Endothelial cell of umbilical vein (primary cell): ENCODE measurements at regions not wholly inside any gene's neighbourhood (a gene's known extent, or its start where the extent isn't known, plus 50 kb on each side); places are given as distances from the start of the nearest gene placed in this dataset.

Source experiments
- EZH2 ChIP-seq: IDR thresholded peaks from 2 replicates; pipeline ENCODE4 v1.6.1; 2012; ENCODE audit warnings: borderline replicate concordance, low read depth, mild to moderate bottlenecking, moderate library complexity, low read length, inconsistent platforms; ENCODE audit not compliant: severe bottlenecking
- FOS ChIP-seq: IDR thresholded peaks from 2 replicates; pipeline ENCODE4 v1.6.1; 2011; ENCODE audit warnings: mild to moderate bottlenecking, low read length, moderate library complexity, borderline replicate concordance; ENCODE audit not compliant: insufficient read depth
- MYC ChIP-seq: IDR thresholded peaks from one replicate; pipeline ENCODE4 v1.6.1; 2011; ENCODE audit warnings: mild to moderate bottlenecking, low read depth, low read length
- POLR2A ChIP-seq: IDR thresholded peaks from 2 replicates; pipeline ENCODE4 v1.6.1; 2012; ENCODE audit warnings: low read depth, mild to moderate bottlenecking, control low read depth, low read length
- POLR2AphosphoS5 ChIP-seq: IDR thresholded peaks from 2 replicates; pipeline ENCODE4 v1.6.1; 2012; ENCODE audit warnings: low read depth, mild to moderate bottlenecking, control low read depth, low read length, moderate library complexity; ENCODE audit not compliant: insufficient read depth
- TF ChIP-seq, protein P1 (sequence below), 2 donors: IDR thresholded peaks; 1 replicate in 1 of 2; 2 replicates in 1 of 2; pipeline ENCODE4 v1.5.1; 2011; ENCODE audit warnings: low read length in 2 of 2, mild to moderate bottlenecking in 2 of 2, moderate library complexity in 2 of 2, control low read depth in 1 of 2, inconsistent platforms in 1 of 2, low read depth in 1 of 2; ENCODE audit not compliant: insufficient read depth in 1 of 2; ENCODE audit errors: extremely low read depth in 1 of 2
- TF ChIP-seq, protein P2 (sequence below): IDR thresholded peaks from 2 replicates; pipeline ENCODE4 v1.6.1; 2011; ENCODE audit not compliant: insufficient read depth, insufficient read length

DNA sequence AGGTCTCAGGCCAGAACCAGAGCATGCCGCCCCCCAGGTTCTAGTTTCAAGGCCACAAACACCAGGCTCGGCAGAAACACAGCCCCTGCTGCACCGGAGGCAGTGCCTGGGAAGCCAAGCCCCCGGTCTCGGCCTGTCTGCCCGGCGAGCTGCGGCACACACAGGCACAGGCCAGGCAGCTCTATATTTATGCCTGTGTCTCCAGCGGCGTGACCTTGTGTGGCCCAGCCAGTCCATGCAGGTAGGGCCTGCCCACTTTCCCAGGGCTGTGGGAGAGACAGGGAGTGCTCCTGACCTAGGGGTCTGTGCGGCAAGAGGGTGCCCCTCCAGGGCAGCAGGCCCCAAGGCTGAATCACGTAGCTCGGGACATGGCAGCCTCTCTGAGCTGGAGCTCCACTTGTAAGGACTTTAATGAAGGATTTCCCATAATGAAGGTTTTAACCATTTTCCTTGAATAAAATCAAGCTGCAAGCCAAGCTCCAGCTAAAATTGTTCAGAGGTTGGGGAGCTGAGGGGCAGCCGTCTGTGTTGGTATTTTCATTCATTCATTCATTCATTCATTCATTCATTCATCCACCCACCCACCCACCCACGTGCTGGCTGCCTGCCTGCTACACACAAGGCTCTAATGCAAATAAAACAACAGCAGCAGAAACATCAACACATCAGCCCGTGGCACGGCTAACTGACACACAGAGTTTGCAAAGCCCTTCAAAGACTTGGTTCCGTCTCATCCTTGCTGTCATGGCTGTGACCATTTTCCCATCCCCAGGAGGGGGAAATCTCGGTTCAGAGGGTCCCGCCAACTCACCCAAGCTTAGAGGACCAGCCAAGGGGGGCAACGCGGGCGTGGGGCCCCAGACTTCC, 92.0 kb downstream of the RFLNA start:
- TF ChIP-seq POLR2A (no peak), EZH2 (no peak), FOS (no peak), POLR2AphosphoS5 (no peak), MYC (no peak)
- TF ChIP-seq, protein P1, sequence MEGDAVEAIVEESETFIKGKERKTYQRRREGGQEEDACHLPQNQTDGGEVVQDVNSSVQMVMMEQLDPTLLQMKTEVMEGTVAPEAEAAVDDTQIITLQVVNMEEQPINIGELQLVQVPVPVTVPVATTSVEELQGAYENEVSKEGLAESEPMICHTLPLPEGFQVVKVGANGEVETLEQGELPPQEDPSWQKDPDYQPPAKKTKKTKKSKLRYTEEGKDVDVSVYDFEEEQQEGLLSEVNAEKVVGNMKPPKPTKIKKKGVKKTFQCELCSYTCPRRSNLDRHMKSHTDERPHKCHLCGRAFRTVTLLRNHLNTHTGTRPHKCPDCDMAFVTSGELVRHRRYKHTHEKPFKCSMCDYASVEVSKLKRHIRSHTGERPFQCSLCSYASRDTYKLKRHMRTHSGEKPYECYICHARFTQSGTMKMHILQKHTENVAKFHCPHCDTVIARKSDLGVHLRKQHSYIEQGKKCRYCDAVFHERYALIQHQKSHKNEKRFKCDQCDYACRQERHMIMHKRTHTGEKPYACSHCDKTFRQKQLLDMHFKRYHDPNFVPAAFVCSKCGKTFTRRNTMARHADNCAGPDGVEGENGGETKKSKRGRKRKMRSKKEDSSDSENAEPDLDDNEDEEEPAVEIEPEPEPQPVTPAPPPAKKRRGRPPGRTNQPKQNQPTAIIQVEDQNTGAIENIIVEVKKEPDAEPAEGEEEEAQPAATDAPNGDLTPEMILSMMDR (IDR thresholded peaks at IDR 0.05; ENCODE audit: extremely low read depth in 1 of 2, insufficient read depth in 1 of 2, low read depth in 1 of 2, low read length in 2 of 2): no peak
- TF ChIP-seq, protein P2, sequence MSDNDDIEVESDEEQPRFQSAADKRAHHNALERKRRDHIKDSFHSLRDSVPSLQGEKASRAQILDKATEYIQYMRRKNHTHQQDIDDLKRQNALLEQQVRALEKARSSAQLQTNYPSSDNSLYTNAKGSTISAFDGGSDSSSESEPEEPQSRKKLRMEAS: no peak
